ENCODE measurements at regions not wholly inside any gene's neighbourhood (a gene's known extent, or its start where the extent isn't known, plus 50 kb on each side); places are given as distances from the start of the nearest gene placed in this dataset.
A peak's percentile ranks its signal among the peaks of the same experiment; 100 is the strongest.

DNA sequence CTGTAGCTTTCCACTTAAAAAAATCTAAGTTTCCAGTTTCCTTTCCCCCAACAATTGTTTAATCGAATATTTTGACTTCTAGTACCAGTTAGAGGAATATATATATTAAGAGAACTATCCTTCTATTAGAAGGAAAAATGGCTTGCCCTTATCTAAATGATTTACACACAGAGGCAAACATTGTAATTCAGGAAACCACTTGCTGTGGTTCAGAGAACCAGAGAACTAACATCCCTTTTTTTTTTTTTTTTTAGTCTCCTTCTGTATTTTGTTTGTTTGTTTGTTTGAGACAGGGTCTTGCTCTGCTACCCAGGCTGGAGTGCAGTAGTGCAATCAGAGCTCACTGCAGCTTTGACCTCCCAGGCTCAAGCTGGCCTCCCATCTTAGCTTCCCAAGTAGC lies 746.6 kb downstream of the VRK1 start:
- no peak for DNase-seq

DNA sequence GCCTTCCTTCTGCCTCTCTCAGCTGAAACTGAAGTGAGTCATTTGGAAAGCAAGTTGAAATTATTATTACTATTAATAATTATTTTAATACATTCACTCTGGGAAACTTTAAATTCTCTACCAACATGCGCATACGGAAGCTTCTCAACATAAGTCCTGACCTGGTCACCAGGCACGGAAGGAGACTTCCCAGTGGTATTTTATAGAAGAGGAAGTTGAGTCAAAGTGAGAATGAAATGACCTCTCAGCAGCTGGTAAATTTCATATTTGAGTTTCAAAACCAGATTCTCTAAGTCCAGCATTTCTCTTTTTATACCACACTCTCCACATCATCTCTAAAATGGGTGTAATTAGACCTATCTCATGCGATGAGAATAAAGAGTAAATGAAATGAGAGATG lies 747.4 kb downstream of the VRK1 start:
- DNase-seq: no peak

GRCh38 chr14:97546491-97547230 lies 749.5 kb downstream of the VRK1 start:
- DNase-seq: no peak

- DNase-seq: no peak
Measured at GRCh38 chr14:97550463-97550862, 753.3 kb downstream of the VRK1 start.

DNA sequence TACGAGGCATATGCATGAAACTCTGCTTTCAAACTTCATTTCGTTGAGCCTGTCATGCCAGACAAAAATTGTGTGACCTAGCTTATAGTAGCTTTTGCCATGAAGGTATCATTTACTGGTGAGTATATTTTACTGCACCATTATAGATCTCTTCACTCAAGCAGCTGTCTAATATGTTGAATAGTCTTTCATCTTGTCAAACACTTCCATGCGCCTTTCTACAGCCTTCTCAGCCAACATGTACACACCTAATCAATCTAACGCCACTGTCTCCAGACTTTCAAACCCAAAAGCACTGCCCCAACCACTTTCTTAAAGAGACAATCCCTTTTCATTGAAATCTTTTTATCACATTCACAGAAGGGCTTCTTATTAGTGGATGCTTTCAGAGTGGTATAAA lies 757.4 kb downstream of the VRK1 start:
- no peak for DNase-seq

DNA sequence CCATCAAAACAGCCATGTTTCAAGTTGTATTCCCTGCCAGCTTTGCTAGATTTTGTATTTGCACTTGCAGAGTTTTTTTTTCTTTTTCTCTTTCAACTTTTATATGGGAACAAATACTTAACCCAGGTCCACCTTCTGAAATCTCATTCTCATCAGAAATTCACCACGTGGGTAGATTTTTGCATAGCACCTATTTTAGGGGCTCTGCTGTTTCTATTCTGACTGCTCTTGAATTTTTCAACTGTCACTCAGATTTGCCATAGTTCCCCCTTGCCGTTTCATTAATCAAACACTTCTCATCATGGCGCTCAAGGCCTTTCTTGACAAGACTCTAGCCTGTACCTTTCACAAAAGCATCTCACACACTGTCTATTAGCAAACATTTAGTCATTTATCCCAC lies 767.2 kb downstream of the VRK1 start:
- DNase-seq: no peak

DNA sequence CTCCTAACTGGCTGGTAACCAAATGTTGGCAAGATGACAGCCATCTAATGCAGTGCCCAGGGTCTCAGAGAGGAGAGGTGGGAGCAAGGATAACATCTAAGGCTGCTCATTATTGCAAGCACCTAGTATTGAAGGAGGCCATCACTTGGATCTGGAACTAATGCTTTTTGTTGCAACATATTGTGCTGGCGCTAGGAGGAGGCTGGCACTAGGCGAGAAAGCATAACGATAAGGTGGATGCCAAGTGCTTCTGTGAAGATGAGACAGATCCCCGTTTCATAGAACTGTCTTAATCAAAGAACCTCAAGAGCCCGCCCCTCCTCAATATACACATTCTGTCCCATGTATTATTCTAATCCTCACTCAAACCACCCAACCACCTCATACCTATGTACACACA lies 774.0 kb downstream of the VRK1 start:
- no peak for DNase-seq

DNA sequence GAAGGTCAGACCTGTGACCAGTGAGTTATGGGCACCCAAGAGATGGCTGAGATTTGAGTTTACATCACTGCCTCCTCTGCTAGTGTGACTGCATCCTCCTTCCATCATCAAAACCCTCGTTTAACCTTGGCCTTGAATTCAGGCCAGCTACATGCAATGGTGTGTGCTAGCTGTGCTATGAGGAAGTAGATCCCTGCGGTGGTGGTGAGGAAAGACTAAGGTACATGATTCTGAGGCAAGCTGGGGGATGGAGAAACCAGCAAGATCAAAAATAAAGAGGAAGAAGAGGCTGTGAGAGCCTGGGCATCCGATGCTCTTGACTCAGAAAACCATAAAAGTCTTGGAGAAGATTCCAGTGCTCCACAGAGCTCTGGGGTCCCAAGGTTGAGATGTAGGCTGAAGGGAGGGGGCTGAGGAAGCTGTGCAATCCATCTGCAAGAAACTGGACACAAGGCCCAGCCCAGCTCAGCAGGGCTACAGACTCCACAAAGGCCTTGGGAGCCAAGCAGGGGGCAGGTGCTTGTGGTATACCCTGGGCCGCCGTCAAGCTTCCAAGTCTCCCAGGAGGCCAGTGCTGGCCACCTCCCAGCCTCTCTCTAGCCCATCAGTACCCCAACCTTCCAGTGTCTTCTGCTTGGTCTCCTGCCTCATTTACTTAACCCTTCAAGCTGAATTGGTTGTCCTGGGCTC lies 774.8 kb downstream of the VRK1 start:
- no peak for DNase-seq

- no peak for DNase-seq
Measured at GRCh38 chr14:97572583-97573458, 775.6 kb downstream of the VRK1 start.

DNA sequence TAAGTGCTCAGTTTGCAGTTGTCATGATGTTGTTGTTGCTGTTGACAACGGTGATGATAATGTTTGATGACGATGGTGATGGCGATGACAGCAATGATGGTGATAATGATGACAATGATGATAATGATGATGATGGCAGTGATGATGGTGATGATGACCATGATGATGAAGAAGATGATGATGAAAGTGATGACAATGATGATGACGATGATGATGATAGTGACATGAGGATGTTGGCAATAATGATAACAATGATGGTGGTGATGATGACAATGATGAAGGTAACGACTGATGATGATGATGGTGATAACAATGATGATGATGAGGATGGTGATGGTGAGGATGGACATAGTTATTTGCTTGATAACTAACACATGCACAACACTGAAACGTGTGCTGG lies 778.5 kb downstream of the VRK1 start:
- no peak for DNase-seq

GRCh38 chr14:97578982-97579548 lies 781.9 kb downstream of the VRK1 start:
- DNase-seq: no peak

DNA sequence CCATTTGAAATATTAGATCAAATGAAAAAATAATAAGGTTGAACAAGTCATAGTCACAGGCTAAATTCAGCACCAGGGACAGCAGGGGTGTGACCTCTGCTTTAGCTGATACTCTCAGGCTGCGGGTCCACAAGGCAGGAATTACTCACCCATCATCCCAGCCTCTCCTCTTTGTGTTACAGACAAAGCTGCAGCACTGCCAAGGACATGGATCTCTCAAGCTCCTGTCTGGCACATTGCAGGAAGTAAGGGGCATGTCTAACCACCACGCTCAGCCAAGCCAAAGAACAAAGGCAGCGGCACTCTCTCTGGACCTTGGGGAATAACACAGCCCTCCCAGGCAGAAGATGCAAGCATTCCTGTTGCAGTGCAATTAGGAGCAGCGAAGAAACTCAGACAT lies 783.8 kb downstream of the VRK1 start:
- no peak for DNase-seq

DNA sequence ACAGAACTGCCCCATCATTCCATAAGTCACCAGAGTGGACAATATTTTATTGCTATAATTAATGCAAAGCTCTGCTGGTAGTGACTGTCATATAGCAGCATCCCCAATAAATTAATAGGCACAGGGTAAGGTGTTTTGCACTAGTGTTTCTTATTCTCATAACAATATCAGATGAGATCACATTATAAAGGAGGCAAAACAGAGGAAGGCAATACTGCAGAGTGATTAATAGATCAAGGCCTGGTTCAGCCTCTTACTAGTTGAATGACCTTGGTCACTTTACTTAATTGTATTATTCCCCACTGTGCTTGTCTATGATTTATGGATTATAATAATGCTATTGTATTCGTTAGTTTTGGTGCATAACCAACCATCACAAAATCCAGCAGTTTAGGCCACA lies 784.8 kb downstream of the VRK1 start:
- no peak for DNase-seq

DNA sequence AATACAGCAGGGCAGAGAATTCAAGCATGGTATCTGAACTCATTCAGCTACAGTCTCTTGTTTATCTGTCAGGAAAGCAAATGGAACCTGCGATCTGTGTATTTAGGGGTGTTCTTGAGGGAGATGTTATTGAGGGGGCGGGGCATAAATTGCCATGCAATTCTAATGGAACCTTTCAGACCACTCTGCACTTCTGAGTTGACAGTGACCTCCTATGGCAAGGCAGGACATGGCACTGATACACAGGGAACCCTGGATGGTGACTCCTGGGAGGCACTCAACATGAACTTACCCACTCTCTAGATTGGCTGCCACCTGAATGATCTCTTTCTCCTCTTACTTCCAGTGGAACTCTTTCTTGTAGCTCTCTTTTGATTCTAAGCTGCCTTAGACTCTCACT lies 787.3 kb downstream of the VRK1 start:
- no peak for DNase-seq

- DNase-seq: no peak
Measured at GRCh38 chr14:97592341-97592980, 795.3 kb downstream of the VRK1 start.

- no peak for DNase-seq
Measured at GRCh38 chr14:97594306-97594705, 797.1 kb downstream of the VRK1 start.

GRCh38 chr14:97602438-97603117 lies 805.4 kb downstream of the VRK1 start:
- peak; percentile 74 for DNase-seq

- peak; percentile 52 for DNase-seq
Measured at GRCh38 chr14:97603201-97603600, 806.0 kb downstream of the VRK1 start.

DNA sequence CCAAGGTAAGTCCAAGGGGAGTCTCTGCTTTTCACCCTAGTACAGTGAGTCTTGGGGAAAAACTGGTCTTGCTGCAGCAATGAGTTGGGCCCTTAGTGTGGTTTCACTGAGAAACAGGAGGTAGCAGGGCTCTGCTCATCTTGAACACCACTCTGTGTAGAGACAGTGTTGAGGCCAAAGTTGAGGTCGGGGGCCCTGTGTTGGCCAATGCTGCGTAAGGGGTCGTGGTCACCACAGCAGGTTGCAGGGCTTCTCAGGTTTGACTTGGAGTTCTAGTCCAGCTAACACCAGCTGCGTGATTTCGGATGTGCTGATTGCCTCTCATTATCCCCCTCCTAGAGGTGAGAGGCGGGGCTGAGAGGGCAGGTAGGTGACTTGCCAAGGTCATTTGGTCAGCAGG lies 807.5 kb downstream of the VRK1 start:
- DNase-seq: no peak

DNA sequence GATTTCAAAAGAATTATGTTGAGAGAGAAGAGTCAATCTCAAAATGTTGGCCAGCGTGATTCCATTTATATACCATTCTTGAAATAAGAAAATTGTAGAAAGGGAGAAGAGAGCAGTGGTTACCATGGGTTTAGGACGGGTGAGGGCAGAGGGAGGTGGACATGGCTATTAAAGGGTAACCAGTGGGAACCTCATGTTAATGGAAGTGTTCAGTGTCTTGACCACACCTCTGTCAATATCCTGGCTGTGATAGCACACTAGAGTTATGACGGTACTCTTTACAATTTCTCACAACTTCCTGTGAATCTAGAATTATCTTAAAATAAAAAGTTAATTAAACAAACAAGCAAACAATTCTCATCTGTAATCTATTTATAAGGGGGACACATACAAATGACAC lies 821.2 kb downstream of the VRK1 start:
- DNase-seq: no peak

GRCh38 chr14:97618917-97619690 lies 821.9 kb downstream of the VRK1 start:
- no peak for DNase-seq

DNA sequence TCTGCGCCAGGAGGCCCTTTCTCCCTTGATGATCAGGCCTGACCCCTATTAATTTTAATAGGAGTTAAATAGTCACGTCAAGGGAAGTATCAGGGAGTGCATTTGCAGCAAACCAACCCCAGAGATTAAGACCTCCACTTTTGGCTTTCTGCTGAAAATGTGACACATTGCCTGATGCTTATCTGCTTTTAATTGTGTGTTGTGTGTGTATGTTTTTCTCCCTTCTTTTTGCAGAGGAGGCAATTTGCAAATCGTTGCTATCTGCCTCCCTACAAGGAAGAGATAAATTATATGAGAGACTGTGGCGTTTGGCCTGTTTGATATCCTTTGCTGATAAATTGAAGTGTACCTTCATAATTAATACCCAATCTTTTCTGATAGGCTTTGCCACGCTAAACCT lies 822.9 kb downstream of the VRK1 start:
- DNase-seq: no peak
